Endodermal cell (in vitro differentiated cells): ENCODE measurements at regions not wholly inside any gene's neighbourhood (a gene's known extent, or its start where the extent isn't known, plus 50 kb on each side); places are given as distances from the start of the nearest gene placed in this dataset.

ENCODE experiments used
- DNase-seq: peaks from one replicate; pipeline ENCODE4 v3.0.0-alpha.2; 2017
- H3K27ac ChIP-seq: 2 replicates; pipeline ENCODE4 v1.5.1; 2013; ENCODE audit warnings: mild to moderate bottlenecking, low read depth, low read length, moderate library complexity
- H3K27me3 ChIP-seq: 2 replicates; pipeline ENCODE4 v1.6.1; 2013; ENCODE audit warnings: mild to moderate bottlenecking, low read length, moderate library complexity; ENCODE audit not compliant: insufficient read depth, control insufficient read depth, poor library complexity, severe bottlenecking
- H3K36me3 ChIP-seq: 2 replicates; pipeline ENCODE4 v1.7.0; 2013; ENCODE audit warnings: mild to moderate bottlenecking, low read length, moderate library complexity; ENCODE audit not compliant: control insufficient read depth, insufficient read depth
- H3K4me1 ChIP-seq: one replicate; pipeline ENCODE4 v1.7.0; 2013; ENCODE audit warnings: low read length; ENCODE audit not compliant: control insufficient read depth, insufficient read depth
- H3K4me3 ChIP-seq: 2 replicates; pipeline ENCODE4 v1.5.1; 2013; ENCODE audit warnings: mild to moderate bottlenecking, low read length, moderate library complexity
- H3K9ac ChIP-seq: 2 replicates; pipeline ENCODE4 v1.6.1; 2013; ENCODE audit warnings: mild to moderate bottlenecking, low read length, moderate library complexity; ENCODE audit not compliant: poor library complexity, severe bottlenecking; ENCODE audit errors: extremely low read depth
- H3K9me3 ChIP-seq: 2 replicates; pipeline ENCODE4 v1.6.1; 2013; ENCODE audit warnings: mild to moderate bottlenecking, low read length, moderate library complexity; ENCODE audit not compliant: control insufficient read depth
- H3K27ac Mint-ChIP-seq: 2 replicates; pipeline ENCODE4 v1.8.0; 2020; ENCODE audit warnings: mixed read lengths
- H3K27me3 Mint-ChIP-seq: 2 replicates; pipeline ENCODE4 v1.8.0; 2021; ENCODE audit warnings: mild to moderate bottlenecking, mixed read lengths; ENCODE audit not compliant: insufficient read depth
- H3K36me3 Mint-ChIP-seq: 2 replicates; pipeline ENCODE4 v1.8.0; 2020; ENCODE audit warnings: low read depth, mixed read lengths
- H3K4me1 Mint-ChIP-seq: 2 replicates; pipeline ENCODE4 v1.8.0; 2020; ENCODE audit warnings: mixed read lengths
- H3K4me3 Mint-ChIP-seq: 2 replicates; pipeline ENCODE4 v1.8.0; 2020; ENCODE audit warnings: mild to moderate bottlenecking, moderate library complexity, mixed read lengths
- H3K9me3 Mint-ChIP-seq: 2 replicates; pipeline ENCODE4 v1.8.0; 2020; ENCODE audit warnings: mild to moderate bottlenecking, mixed read lengths
- CTCF ChIP-seq: fragments of 200-600 bp; sonication (generic); conservative IDR thresholded peaks from 2 replicates; pipeline ENCODE4 v1.5.0; 2021; ENCODE audit warnings: antibody characterized with exemption, mild to moderate bottlenecking
- WGBS, 2 experiments: methylation state at CpG; one replicate each; pipeline versions ENCODE4 v1.1.5 to v1.1.7; 2013; ENCODE audit warnings: missing lambda C conversion rate in 2 of 2, mixed read lengths in 1 of 2; ENCODE audit not compliant: insufficient coverage in 1 of 2, insufficient read length in 1 of 2; 5-methylcytosine and 5-hydroxymethylcytosine counted together

- no peaks in the 10 kb centered on the region for H3K4me1 ChIP-seq
- no peaks in the 10 kb centered on the region for H3K36me3 ChIP-seq
- H3K27ac Mint-ChIP-seq, result no peak overlapping the region
- no peaks in the 10 kb centered on the region for H3K27me3 ChIP-seq
- no peak overlapping the region for H3K27ac ChIP-seq
- H3K9ac ChIP-seq, result no peak overlapping the region
- no peak overlapping the region for H3K4me3 Mint-ChIP-seq
- H3K9me3 ChIP-seq, result no peaks in the 10 kb centered on the region
- H3K36me3 Mint-ChIP-seq, result no peaks in the 10 kb centered on the region
- 94 to 97% methylated on average over 11 to 13 of the region's 13 CpGs for WGBS, 2 experiments
- no peak overlapping the region for H3K4me3 ChIP-seq
- H3K9me3 Mint-ChIP-seq, result peaks cover 12% of the 10 kb centered on the region
- H3K27me3 Mint-ChIP-seq, result no peaks in the 10 kb centered on the region
- DNase-seq, result no peak
- no peak for TF ChIP-seq CTCF
- H3K4me1 Mint-ChIP-seq, result no peaks in the 10 kb centered on the region
Measured at GRCh38 chr9:23219471-23219870, 606.6 kb downstream of the ELAVL2 start.

GRCh38 chr9:23220171-23220570 is 605.9 kb downstream of the ELAVL2 start:
- no peaks in the 10 kb centered on the region for H3K36me3 ChIP-seq
- H3K27me3 ChIP-seq, result no peaks in the 10 kb centered on the region
- H3K27ac ChIP-seq, result no peak overlapping the region
- WGBS, 2 experiments, result 89% methylated on average over 2 of the region's 2 CpGs; no CpG with 5 or more reads in 1 of the 2 experiments
- no peaks in the 10 kb centered on the region for H3K9me3 ChIP-seq
- H3K9ac ChIP-seq, result no peak overlapping the region
- TF ChIP-seq CTCF, result no peak
- no peaks in the 10 kb centered on the region for H3K36me3 Mint-ChIP-seq
- no peaks in the 10 kb centered on the region for H3K4me1 Mint-ChIP-seq
- H3K4me3 ChIP-seq, result no peak overlapping the region
- DNase-seq, result no peak
- H3K9me3 Mint-ChIP-seq, result peaks cover 17% of the 10 kb centered on the region
- H3K27me3 Mint-ChIP-seq, result no peaks in the 10 kb centered on the region
- H3K4me1 ChIP-seq, result no peaks in the 10 kb centered on the region
- H3K4me3 Mint-ChIP-seq, result no peak overlapping the region
- no peak overlapping the region for H3K27ac Mint-ChIP-seq

- Histone ChIP-seq H3K9me3 (no peaks in the 10 kb centered on the region), H3K4me3 (no peak overlapping the region), H3K9ac (no peak overlapping the region), H3K4me1 (no peaks in the 10 kb centered on the region), H3K27me3 (no peaks in the 10 kb centered on the region), H3K36me3 (no peaks in the 10 kb centered on the region), H3K27ac (no peak overlapping the region)
- WGBS, 2 experiments, result 78 to 80% methylated on average over 3 of the region's 3 CpGs
- Mint-ChIP-seq H3K4me3 (no peak overlapping the region), H3K4me1 (no peaks in the 10 kb centered on the region), H3K27me3 (no peaks in the 10 kb centered on the region), H3K27ac (no peak overlapping the region), H3K36me3 (no peaks in the 10 kb centered on the region), H3K9me3 (peaks cover 22% of the 10 kb centered on the region)
- no peak for DNase-seq
- TF ChIP-seq CTCF, result no peak
Measured at GRCh38 chr9:23220957-23221356, 605.1 kb downstream of the ELAVL2 start.
